Neural cell (in vitro differentiated cells): ENCODE measurements at regions not wholly inside any gene's neighbourhood (a gene's known extent, or its start where the extent isn't known, plus 50 kb on each side); places are given as distances from the start of the nearest gene placed in this dataset.

Source experiments
- EP300 ChIP-seq: fragments of 450-650 bp; conservative IDR thresholded peaks from 2 replicates; pipeline ENCODE4 v1.6.1; 2014; ENCODE audit warnings: antibody characterized with exemption, mild to moderate bottlenecking, moderate library complexity; ENCODE audit not compliant: poor library complexity, severe bottlenecking
- POLR2AphosphoS5 ChIP-seq: IDR thresholded peaks from 2 replicates; pipeline ENCODE4 v1.6.1; 2012
- REST ChIP-seq: IDR thresholded peaks from 2 replicates; pipeline ENCODE4 v1.6.1; 2012; ENCODE audit warnings: borderline replicate concordance
- SMC3 ChIP-seq: fragments of 450-650 bp; conservative IDR thresholded peaks from 2 replicates; pipeline ENCODE4 v1.6.1; 2014; ENCODE audit warnings: antibody characterized with exemption, mild to moderate bottlenecking, moderate library complexity; ENCODE audit not compliant: poor library complexity
- TF ChIP-seq, protein P1 (sequence below): fragments of 450-650 bp; IDR thresholded peaks from 2 replicates; pipeline ENCODE4 v1.5.1; 2014; ENCODE audit warnings: antibody characterized with exemption, mild to moderate bottlenecking, moderate library complexity; ENCODE audit not compliant: poor library complexity, severe bottlenecking

- TF ChIP-seq EP300 (no peak), POLR2AphosphoS5 (no peak), SMC3 (no peak), REST (no peak)
- TF ChIP-seq, protein P1, sequence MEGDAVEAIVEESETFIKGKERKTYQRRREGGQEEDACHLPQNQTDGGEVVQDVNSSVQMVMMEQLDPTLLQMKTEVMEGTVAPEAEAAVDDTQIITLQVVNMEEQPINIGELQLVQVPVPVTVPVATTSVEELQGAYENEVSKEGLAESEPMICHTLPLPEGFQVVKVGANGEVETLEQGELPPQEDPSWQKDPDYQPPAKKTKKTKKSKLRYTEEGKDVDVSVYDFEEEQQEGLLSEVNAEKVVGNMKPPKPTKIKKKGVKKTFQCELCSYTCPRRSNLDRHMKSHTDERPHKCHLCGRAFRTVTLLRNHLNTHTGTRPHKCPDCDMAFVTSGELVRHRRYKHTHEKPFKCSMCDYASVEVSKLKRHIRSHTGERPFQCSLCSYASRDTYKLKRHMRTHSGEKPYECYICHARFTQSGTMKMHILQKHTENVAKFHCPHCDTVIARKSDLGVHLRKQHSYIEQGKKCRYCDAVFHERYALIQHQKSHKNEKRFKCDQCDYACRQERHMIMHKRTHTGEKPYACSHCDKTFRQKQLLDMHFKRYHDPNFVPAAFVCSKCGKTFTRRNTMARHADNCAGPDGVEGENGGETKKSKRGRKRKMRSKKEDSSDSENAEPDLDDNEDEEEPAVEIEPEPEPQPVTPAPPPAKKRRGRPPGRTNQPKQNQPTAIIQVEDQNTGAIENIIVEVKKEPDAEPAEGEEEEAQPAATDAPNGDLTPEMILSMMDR = no peak
Observed at GRCh38 chr20:54766483-54766882, 291.1 kb downstream of the DOK5 start.
